ENCODE measurements at regions not wholly inside any gene's neighbourhood (a gene's known extent, or its start where the extent isn't known, plus 50 kb on each side); places are given as distances from the start of the nearest gene placed in this dataset.

DNA sequence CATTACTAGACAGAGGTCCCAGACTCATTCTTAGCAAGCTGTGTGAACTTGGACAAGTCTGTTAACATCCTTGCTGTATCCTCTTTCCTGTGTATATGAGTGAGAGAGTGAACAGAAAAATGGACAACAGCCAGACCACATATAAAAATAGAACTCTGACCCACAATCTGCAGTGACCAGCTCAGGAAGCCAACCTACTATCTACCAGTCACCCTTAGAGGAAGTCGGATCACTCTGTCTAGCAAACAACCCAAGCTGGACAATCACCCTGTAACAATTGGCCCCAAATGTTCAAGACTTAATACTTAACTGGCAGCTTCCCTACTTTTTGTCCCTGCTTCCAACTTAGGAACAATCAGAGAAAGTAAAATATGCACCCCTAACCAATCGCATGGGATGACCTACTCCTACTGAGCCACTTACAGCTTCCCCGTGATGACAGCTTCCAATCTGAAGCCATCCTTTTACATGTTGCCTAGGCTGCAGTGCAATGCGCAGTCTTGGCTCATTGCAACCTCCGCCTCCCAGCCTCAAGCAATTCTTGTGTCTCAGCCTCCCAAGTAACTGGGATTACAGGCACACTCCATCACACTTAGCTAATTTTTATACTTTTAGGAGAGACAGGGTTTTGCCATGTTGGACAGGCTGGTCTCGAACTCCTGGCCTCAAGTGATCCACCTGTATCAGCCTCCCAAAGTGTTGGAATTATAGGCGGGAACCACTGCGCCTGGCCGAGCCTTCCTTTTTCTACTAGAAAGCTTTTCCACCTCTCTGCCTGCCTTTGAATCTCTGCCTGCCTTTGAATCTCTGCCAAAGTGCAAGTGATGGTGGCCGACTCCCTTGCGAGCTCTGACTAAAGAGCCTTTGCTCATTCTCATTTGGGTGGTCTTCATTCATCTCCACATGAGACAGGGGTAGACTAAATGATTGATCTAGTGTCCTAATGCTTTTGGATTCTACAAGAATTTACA lies 158.3 kb upstream of the NDUFV2 start:
- no peak for FAIRE-seq
- TF ChIP-seq TEAD4 (IDR thresholded peaks at IDR 0.05; ENCODE audit: low read depth, low read length) (no peak), FOSL1 (IDR thresholded peaks at IDR 0.05; ENCODE audit: insufficient read depth, low read depth, low read length) (no peak), CREB1 (IDR thresholded peaks at IDR 0.05) (no peak), KDM4A (IDR thresholded peaks at IDR 0.05; ENCODE audit: low read depth, low read length, severe bottlenecking) (no peak), EGR1 (IDR thresholded peaks at IDR 0.05; ENCODE audit: borderline replicate concordance, low read depth, low read length) (no peak), TBP (IDR thresholded peaks at IDR 0.05; ENCODE audit: low read depth, low read length) (no peak), KDM5A (IDR thresholded peaks at IDR 0.05; ENCODE audit: low read length) (no peak), ASH2L (IDR thresholded peaks at IDR 0.05; ENCODE audit: low read length) (no peak)
- TF ChIP-seq, protein P1, sequence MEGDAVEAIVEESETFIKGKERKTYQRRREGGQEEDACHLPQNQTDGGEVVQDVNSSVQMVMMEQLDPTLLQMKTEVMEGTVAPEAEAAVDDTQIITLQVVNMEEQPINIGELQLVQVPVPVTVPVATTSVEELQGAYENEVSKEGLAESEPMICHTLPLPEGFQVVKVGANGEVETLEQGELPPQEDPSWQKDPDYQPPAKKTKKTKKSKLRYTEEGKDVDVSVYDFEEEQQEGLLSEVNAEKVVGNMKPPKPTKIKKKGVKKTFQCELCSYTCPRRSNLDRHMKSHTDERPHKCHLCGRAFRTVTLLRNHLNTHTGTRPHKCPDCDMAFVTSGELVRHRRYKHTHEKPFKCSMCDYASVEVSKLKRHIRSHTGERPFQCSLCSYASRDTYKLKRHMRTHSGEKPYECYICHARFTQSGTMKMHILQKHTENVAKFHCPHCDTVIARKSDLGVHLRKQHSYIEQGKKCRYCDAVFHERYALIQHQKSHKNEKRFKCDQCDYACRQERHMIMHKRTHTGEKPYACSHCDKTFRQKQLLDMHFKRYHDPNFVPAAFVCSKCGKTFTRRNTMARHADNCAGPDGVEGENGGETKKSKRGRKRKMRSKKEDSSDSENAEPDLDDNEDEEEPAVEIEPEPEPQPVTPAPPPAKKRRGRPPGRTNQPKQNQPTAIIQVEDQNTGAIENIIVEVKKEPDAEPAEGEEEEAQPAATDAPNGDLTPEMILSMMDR (IDR thresholded peaks at IDR 0.05; ENCODE audit: control extremely low read depth in 1 of 3, insufficient read depth in 1 of 3, low read depth in 1 of 3, low read length in 3 of 3): no peak

More for the DNA sequence above, 158.3 kb upstream of the NDUFV2 start:
- Histone ChIP-seq H3K18ac (ENCODE audit: extremely low read depth, low read length) (no peak overlapping the region), H2BK120ac (replicated peaks; ENCODE audit: low read depth, low read length) (no peak overlapping the region), H4K20me1 (replicated peaks in 1 of 2; ENCODE audit: control insufficient read depth in 1 of 2, insufficient read depth in 2 of 2, low read length in 2 of 2) (no peaks in the 10 kb centered on the region), H3K4me2 (ENCODE audit: insufficient read depth in 1 of 2, low read depth in 2 of 2, low read length in 2 of 2) (no peak overlapping the region), H4K91ac (replicated peaks; ENCODE audit: insufficient read length, low read length) (no peak overlapping the region), H3K56ac (replicated peaks; ENCODE audit: insufficient read length, low read depth, low read length) (no peak overlapping the region), H3K36me3 (ENCODE audit: control insufficient read depth in 2 of 4, insufficient read depth in 4 of 4, low read length in 3 of 4) (no peaks in the 10 kb centered on the region), H3K23ac (ENCODE audit: insufficient read length) (no peak overlapping the region), H3K4me3 (ENCODE audit: extremely low read depth in 1 of 4, insufficient read depth in 2 of 4, low read depth in 3 of 4, low read length in 4 of 4) (no peak overlapping the region), H3K27me3 (replicated peaks in 1 of 4; ENCODE audit: control insufficient read depth in 3 of 4, extremely low read depth in 1 of 4, insufficient read depth in 3 of 4, low read length in 3 of 4) (0 out of 7 replicates have a peak, but pooled peaks cover 0 to 2% (median 0%) of the 10 kb centered on the region in 4 experiments), H2BK12ac (ENCODE audit: low read depth, low read length) (0 out of 2 replicates have a peak overlapping the region, but pooled peaks have one; percentile 86), H3K14ac (ENCODE audit: insufficient read length) (no peak overlapping the region), H2BK20ac (ENCODE audit: low read length) (no peak overlapping the region), H2BK5ac (ENCODE audit: low read depth, low read length) (no peak overlapping the region), H3K23me2 (ENCODE audit: low read depth, low read length) (no peaks in the 10 kb centered on the region), H3K9ac (replicated peaks in 1 of 4; ENCODE audit: extremely low read depth in 1 of 4, low read depth in 3 of 4, low read length in 3 of 4) (no peak overlapping the region), H2AK5ac (ENCODE audit: low read depth, low read length) (peak overlapping the region; percentile 82; the same call in 1 of the 2 replicates), H3K4me1 (replicated peaks in 1 of 4; ENCODE audit: control insufficient read depth in 3 of 4, insufficient read depth in 4 of 4, low read length in 3 of 4) (peaks cover 6 to 22% (median 15%) of the 10 kb centered on the region in 4 experiments), H2AFZ (ENCODE audit: low read length) (0 out of 2 replicates have a peak overlapping the region, but pooled peaks have one; percentile 1), H2BK15ac (ENCODE audit: low read length) (peak overlapping the region; percentile 8; the same call in 1 of the 2 replicates), H4K8ac (ENCODE audit: extremely low read depth, insufficient read depth, low read length) (no peak overlapping the region), H3K9me3 (ENCODE audit: insufficient read depth in 2 of 2, low read depth in 1 of 2, low read length in 1 of 2) (peaks cover 0 to 6% of the 10 kb centered on the region in 2 experiments; a peak in 2 of 4 replicates), H4K5ac (ENCODE audit: insufficient read length, low read depth, low read length) (no peak overlapping the region), H3K4ac (replicated peaks; ENCODE audit: insufficient read length, low read depth, low read length) (no peak overlapping the region), H3K79me2 (ENCODE audit: control insufficient read depth in 1 of 2, insufficient read depth in 2 of 2, low read length in 2 of 2) (no peaks in the 10 kb centered on the region; a peak in 1 of 4 replicates), H3K27ac (ENCODE audit: low read depth, low read length) (no peak overlapping the region), H3K79me1 (ENCODE audit: low read depth, low read length) (no peaks in the 10 kb centered on the region)
- POLR2A ChIA-PET (ENCODE audit: partially characterized antibody): no interaction called here
- 90% methylated on average over 11 of the region's 11 CpGs; no CpG with 5 or more reads in 1 of the 2 experiments for WGBS, 2 experiments (ENCODE audit: extremely low coverage in 1 of 2, insufficient coverage in 1 of 2, insufficient read length in 1 of 2, insufficient replicate concordance in 2 of 2, low coverage in 1 of 2, low lambda C conversion rate in 2 of 2, missing lambda C conversion rate in 1 of 2)
- CTCF ChIA-PET (ENCODE audit: partially characterized antibody): interaction anchor here (1.9 kb wide), 1 partner anchor 12 kb away, joined by 8 read pairs; no protein-coding TSS in a partner anchor
- no peak for DNase-seq (ENCODE audit: low read depth in 1 of 2, low spot score in 2 of 2)

All from H1 (cell line).